HG03064 (cell line): ENCODE measurements at regions not wholly inside any gene's neighbourhood (a gene's known extent, or its start where the extent isn't known, plus 50 kb on each side); places are given as distances from the start of the nearest gene placed in this dataset.

Source experiments
- ATAC-seq: cut with Tn5 transposase; IDR thresholded peaks from one replicate; pipeline ENCODE4 v1.9.1; 2021; ENCODE audit warnings: low read depth; ENCODE audit not compliant: unreplicated experiment

GRCh38 chr10:57968328-57969016 is 299.2 kb downstream of the IPMK start:
- ATAC-seq, result no peak

GRCh38 chr10:57964351-57964750 is 303.3 kb downstream of the IPMK start:
- ATAC-seq, result no peak

- no peak for ATAC-seq
Observed at GRCh38 chr10:57963546-57963945, 304.1 kb downstream of the IPMK start.

- ATAC-seq, result no peak
Observed at GRCh38 chr10:57962839-57963238, 304.9 kb downstream of the IPMK start.

GRCh38 chr10:57961487-57961886 is 306.2 kb downstream of the IPMK start:
- ATAC-seq, result no peak

- no peak for ATAC-seq
Observed at GRCh38 chr10:57960406-57960805, 307.3 kb downstream of the IPMK start.

- no peak for ATAC-seq
Observed at GRCh38 chr10:57959318-57960006, 308.2 kb downstream of the IPMK start.

GRCh38 chr10:57955076-57955475 is 312.6 kb downstream of the IPMK start:
- no peak for ATAC-seq

GRCh38 chr10:57952741-57953140 is 315.0 kb downstream of the IPMK start:
- ATAC-seq, result no peak

- ATAC-seq, result no peak
Observed at GRCh38 chr10:57950442-57950974, 317.2 kb downstream of the IPMK start.

- ATAC-seq, result no peak
Observed at GRCh38 chr10:57948796-57949195, 318.9 kb downstream of the IPMK start.

- ATAC-seq, result no peak
Observed at GRCh38 chr10:57946833-57947232, 320.9 kb downstream of the IPMK start.

GRCh38 chr10:57943701-57944100 is 324.0 kb downstream of the IPMK start:
- ATAC-seq, result no peak

GRCh38 chr10:57925045-57925444 is 342.6 kb downstream of the IPMK start:
- no peak for ATAC-seq

- ATAC-seq, result no peak
Observed at GRCh38 chr10:57921140-57921539, 346.6 kb downstream of the IPMK start.

GRCh38 chr10:57919864-57920263 is 347.8 kb downstream of the IPMK start:
- ATAC-seq, result no peak

GRCh38 chr10:57917019-57917418 is 350.7 kb downstream of the IPMK start:
- no peak for ATAC-seq

GRCh38 chr10:57905861-57906260 is 361.8 kb downstream of the IPMK start:
- ATAC-seq, result no peak

GRCh38 chr10:57905010-57905409 is 362.7 kb downstream of the IPMK start:
- ATAC-seq, result no peak

- ATAC-seq, result no peak
Observed at GRCh38 chr10:57898231-57898630, 369.5 kb downstream of the IPMK start.

GRCh38 chr10:57897611-57898010 is 370.1 kb downstream of the IPMK start:
- no peak for ATAC-seq

GRCh38 chr10:57894361-57894760 is 373.3 kb downstream of the IPMK start:
- no peak for ATAC-seq
